ENCODE measurements at regions not wholly inside any gene's neighbourhood (a gene's known extent, or its start where the extent isn't known, plus 50 kb on each side); places are given as distances from the start of the nearest gene placed in this dataset.

- TF ChIP-seq ESRRG (CRISPR knock-in tag; IDR thresholded peaks at IDR 0.05) (no peak), RARB (CRISPR knock-in tag; IDR thresholded peaks at IDR 0.05) (no peak), OSR1 (CRISPR knock-in tag; IDR thresholded peaks at IDR 0.05) (no peak), CSDC2 (CRISPR knock-in tag; IDR thresholded peaks at IDR 0.05) (no peak), ARNTL (CRISPR knock-in tag; IDR thresholded peaks at IDR 0.05; ENCODE audit: borderline replicate concordance, low read depth) (no peak), TSHZ2 (CRISPR knock-in tag; IDR thresholded peaks at IDR 0.05) (no peak; the same call in 1 of the 2 replicates)
- TF ChIP-seq, protein P1, sequence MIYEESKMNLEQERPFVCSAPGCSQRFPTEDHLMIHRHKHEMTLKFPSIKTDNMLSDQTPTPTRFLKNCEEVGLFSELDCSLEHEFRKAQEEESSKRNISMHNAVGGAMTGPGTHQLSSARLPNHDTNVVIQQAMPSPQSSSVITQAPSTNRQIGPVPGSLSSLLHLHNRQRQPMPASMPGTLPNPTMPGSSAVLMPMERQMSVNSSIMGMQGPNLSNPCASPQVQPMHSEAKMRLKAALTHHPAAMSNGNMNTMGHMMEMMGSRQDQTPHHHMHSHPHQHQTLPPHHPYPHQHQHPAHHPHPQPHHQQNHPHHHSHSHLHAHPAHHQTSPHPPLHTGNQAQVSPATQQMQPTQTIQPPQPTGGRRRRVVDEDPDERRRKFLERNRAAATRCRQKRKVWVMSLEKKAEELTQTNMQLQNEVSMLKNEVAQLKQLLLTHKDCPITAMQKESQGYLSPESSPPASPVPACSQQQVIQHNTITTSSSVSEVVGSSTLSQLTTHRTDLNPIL (CRISPR knock-in tag; IDR thresholded peaks at IDR 0.05; ENCODE audit: low read depth), result no peak
- TF ChIP-seq, protein P2, sequence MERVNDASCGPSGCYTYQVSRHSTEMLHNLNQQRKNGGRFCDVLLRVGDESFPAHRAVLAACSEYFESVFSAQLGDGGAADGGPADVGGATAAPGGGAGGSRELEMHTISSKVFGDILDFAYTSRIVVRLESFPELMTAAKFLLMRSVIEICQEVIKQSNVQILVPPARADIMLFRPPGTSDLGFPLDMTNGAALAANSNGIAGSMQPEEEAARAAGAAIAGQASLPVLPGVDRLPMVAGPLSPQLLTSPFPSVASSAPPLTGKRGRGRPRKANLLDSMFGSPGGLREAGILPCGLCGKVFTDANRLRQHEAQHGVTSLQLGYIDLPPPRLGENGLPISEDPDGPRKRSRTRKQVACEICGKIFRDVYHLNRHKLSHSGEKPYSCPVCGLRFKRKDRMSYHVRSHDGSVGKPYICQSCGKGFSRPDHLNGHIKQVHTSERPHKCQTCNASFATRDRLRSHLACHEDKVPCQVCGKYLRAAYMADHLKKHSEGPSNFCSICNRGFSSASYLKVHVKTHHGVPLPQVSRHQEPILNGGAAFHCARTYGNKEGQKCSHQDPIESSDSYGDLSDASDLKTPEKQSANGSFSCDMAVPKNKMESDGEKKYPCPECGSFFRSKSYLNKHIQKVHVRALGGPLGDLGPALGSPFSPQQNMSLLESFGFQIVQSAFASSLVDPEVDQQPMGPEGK (CRISPR knock-in tag; IDR thresholded peaks at IDR 0.05; ENCODE audit: borderline replicate concordance), result no peak
- TF ChIP-seq, protein P3, sequence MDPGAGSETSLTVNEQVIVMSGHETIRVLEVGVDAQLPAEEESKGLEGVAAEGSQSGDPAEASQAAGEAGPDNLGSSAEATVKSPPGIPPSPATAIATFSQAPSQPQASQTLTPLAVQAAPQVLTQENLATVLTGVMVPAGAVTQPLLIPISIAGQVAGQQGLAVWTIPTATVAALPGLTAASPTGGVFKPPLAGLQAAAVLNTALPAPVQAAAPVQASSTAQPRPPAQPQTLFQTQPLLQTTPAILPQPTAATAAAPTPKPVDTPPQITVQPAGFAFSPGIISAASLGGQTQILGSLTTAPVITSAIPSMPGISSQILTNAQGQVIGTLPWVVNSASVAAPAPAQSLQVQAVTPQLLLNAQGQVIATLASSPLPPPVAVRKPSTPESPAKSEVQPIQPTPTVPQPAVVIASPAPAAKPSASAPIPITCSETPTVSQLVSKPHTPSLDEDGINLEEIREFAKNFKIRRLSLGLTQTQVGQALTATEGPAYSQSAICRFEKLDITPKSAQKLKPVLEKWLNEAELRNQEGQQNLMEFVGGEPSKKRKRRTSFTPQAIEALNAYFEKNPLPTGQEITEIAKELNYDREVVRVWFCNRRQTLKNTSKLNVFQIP (CRISPR knock-in tag; IDR thresholded peaks at IDR 0.05; ENCODE audit: borderline replicate concordance, low read depth), result no peak
Observed at GRCh38 chr11:95486466-95486865, 255.5 kb upstream of the SESN3 start.

All from SK-N-SH treated with all-trans-retinoic acid at 6 μM for 48 hours (cell line).